ENCODE measurements at regions not wholly inside any gene's neighbourhood (a gene's known extent, or its start where the extent isn't known, plus 50 kb on each side); places are given as distances from the start of the nearest gene placed in this dataset.
A peak's percentile ranks its signal among the peaks of the same experiment; 100 is the strongest.

GRCh38 chr5:41648996-41649395, 138.6 kb upstream of the PLCXD3 start:
- H3K36me3 ChIP-seq (ENCODE audit: control insufficient read depth in 2 of 2, insufficient read depth in 2 of 2, low read length in 1 of 2): no peaks in the 10 kb centered on the region
- ChIA-PET SMC1A (ENCODE audit: uncharacterized antibody, unreplicated experiment) (no interaction called here), CTCF (no interaction called here), RAD21 (ENCODE audit: unreplicated experiment) (no interaction called here), POLR2A (no interaction called here)
- DNase-seq (ENCODE audit: low read depth, low spot score) (no peak), FAIRE-seq (no peak), ATAC-seq (no peak)
- no peaks in the 10 kb centered on the region for H3K79me2 ChIP-seq (ENCODE audit: control insufficient read depth, insufficient read depth, low read length)
- intact Hi-C loops (cut with micrococcal nuclease; ENCODE audit: unreplicated experiment) (no loop called here), in situ Hi-C loops (cut with MboI) (no loop called here)
- 0% methylated on average over 2 of the region's 2 CpGs for WGBS (ENCODE audit: insufficient coverage, insufficient replicate concordance, low lambda C conversion rate, missing lambda C conversion rate)
- H3K9ac ChIP-seq (ENCODE audit: control insufficient read depth, insufficient read depth, low read length): no peak overlapping the region
- no peak overlapping the region for H3K4me3 ChIP-seq
- no TSS peak for BruUV-seq (replicated peaks)
- H2AFZ ChIP-seq (ENCODE audit: control insufficient read depth, low read depth, low read length): no peak overlapping the region
- TF ChIP-seq BACH1 (IDR thresholded peaks at IDR 0.05; ENCODE audit: borderline replicate concordance) (no peak), MLLT1 (IDR thresholded peaks at IDR 0.05) (no peak), SMC3 (IDR thresholded peaks at IDR 0.05; ENCODE audit: borderline replicate concordance, low read length) (no peak), CEBPB (IDR thresholded peaks at IDR 0.05; ENCODE audit: borderline replicate concordance in 1 of 2, low read depth in 2 of 2, low read length in 2 of 2) (no peak)
- no peak overlapping the region for H3K27ac ChIP-seq (ENCODE audit: control insufficient read depth, insufficient read depth)
- no peak overlapping the region for H3K4me2 ChIP-seq (ENCODE audit: control insufficient read depth, insufficient read depth)
- no peaks in the 10 kb centered on the region; a peak in 1 of 4 replicates for H3K27me3 ChIP-seq (replicated peaks in 1 of 2; ENCODE audit: control insufficient read depth in 2 of 2, insufficient read depth in 2 of 2, low read length in 1 of 2)
- no peaks in the 10 kb centered on the region for H3K9me3 ChIP-seq (replicated peaks; ENCODE audit: control insufficient read depth, insufficient read depth, low read length)
- H3K4me1 ChIP-seq (ENCODE audit: control insufficient read depth, insufficient read depth, low read length): no peaks in the 10 kb centered on the region
- H4K20me1 ChIP-seq (ENCODE audit: control insufficient read depth, insufficient read depth): no peaks in the 10 kb centered on the region

- H3K9ac ChIP-seq (ENCODE audit: control insufficient read depth, insufficient read depth, low read length): no peak overlapping the region
- in situ Hi-C loops (cut with MboI) (no loop called here), intact Hi-C loops (cut with micrococcal nuclease; ENCODE audit: unreplicated experiment) (no loop called here)
- 19% methylated on average over 3 of the region's 3 CpGs for WGBS (ENCODE audit: insufficient coverage, insufficient replicate concordance, low lambda C conversion rate, missing lambda C conversion rate)
- BruUV-seq (replicated peaks): no TSS peak
- RAD21 ChIA-PET (ENCODE audit: unreplicated experiment): interaction anchor here (1.2 kb wide), 1 partner anchor 372 kb away, joined by 7 read pairs; no protein-coding TSS in a partner anchor
- no peaks in the 10 kb centered on the region for H3K9me3 ChIP-seq (replicated peaks; ENCODE audit: control insufficient read depth, insufficient read depth, low read length)
- H3K4me3 ChIP-seq: no peak overlapping the region
- ATAC-seq (no peak), DNase-seq (ENCODE audit: low read depth, low spot score) (no peak), FAIRE-seq (no peak)
- H4K20me1 ChIP-seq (ENCODE audit: control insufficient read depth, insufficient read depth): no peaks in the 10 kb centered on the region
- SMC1A ChIA-PET (ENCODE audit: uncharacterized antibody, unreplicated experiment): interaction anchor here (0.6 kb wide), 1 partner anchor 99 kb away, joined by 3 read pairs; no protein-coding TSS in a partner anchor
- H3K36me3 ChIP-seq (ENCODE audit: control insufficient read depth in 2 of 2, insufficient read depth in 2 of 2, low read length in 1 of 2): no peaks in the 10 kb centered on the region
- POLR2A ChIA-PET: interaction anchor here (0.7 kb wide), 1 partner anchor 784 kb away, joined by 4 read pairs; no protein-coding TSS in a partner anchor
- no peak overlapping the region for H3K4me2 ChIP-seq (ENCODE audit: control insufficient read depth, insufficient read depth)
- no peaks in the 10 kb centered on the region for H3K79me2 ChIP-seq (ENCODE audit: control insufficient read depth, insufficient read depth, low read length)
- 0 out of 2 replicates have a peak, but pooled peaks have one; percentile 11 for TF ChIP-seq SMC3 (IDR thresholded peaks at IDR 0.05; ENCODE audit: borderline replicate concordance, low read length)
- TF ChIP-seq MLLT1 (IDR thresholded peaks at IDR 0.05): no peak
- CTCF ChIA-PET: interaction anchor here (0.7 to 1.9 kb wide), 3 partner anchors 20 to 371 kb away, joined by 3 to 5 read pairs (median 5); no protein-coding TSS in a partner anchor
- H3K4me1 ChIP-seq (ENCODE audit: control insufficient read depth, insufficient read depth, low read length): no peaks in the 10 kb centered on the region
- no peaks in the 10 kb centered on the region for H3K27me3 ChIP-seq (replicated peaks in 1 of 2; ENCODE audit: control insufficient read depth in 2 of 2, insufficient read depth in 2 of 2, low read length in 1 of 2)
- no peak overlapping the region for H3K27ac ChIP-seq (ENCODE audit: control insufficient read depth, insufficient read depth)
- no peak overlapping the region for H2AFZ ChIP-seq (ENCODE audit: control insufficient read depth, low read depth, low read length)
Measured at GRCh38 chr5:41641621-41642020, 131.2 kb upstream of the PLCXD3 start.
